ENCODE measurements at regions not wholly inside any gene's neighbourhood (a gene's known extent, or its start where the extent isn't known, plus 50 kb on each side); places are given as distances from the start of the nearest gene placed in this dataset.

DNA sequence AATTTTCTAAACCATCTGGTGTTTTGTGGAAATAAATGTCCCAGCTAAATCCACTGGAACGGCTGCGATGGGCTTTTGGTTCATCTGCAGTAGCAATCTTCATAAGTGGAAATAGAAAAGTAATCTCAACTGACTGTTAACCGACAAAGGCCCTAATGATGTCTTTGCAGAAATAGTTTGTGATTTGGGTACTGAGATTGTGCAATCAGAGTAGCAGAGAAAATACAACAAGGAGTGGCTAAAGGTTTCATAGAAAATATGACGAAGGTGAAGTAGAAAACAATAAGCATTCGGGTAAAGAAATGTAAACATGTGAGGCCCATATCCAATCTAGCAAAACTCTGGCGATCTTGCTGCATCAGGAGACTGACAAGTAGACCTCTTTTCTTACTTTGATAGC, 262.6 kb upstream of the MCTP2 start:
- Histone ChIP-seq H2BK20ac (ENCODE audit: low read depth, low read length) (no peak overlapping the region), H3K23ac (ENCODE audit: low read depth, low read length) (no peak overlapping the region), H3K9me3 (ENCODE audit: control insufficient read depth, insufficient read depth, low read length) (no peaks in the 10 kb centered on the region), H4K91ac (ENCODE audit: insufficient read depth, low read depth, low read length) (no peak overlapping the region), H4K20me1 (ENCODE audit: insufficient read depth, low read length) (no peaks in the 10 kb centered on the region), H4K8ac (ENCODE audit: low read depth in 2 of 2, low read length in 2 of 2) (no peak overlapping the region), H3K56ac (ENCODE audit: extremely low read depth, insufficient read depth, low read length) (no peak overlapping the region), H3K9ac (ENCODE audit: low read depth, low read length) (no peak overlapping the region), H3K4me3 (ENCODE audit: insufficient read depth, low read depth, low read length) (no peak overlapping the region), H3K27ac (ENCODE audit: insufficient read depth, low read length) (no peak overlapping the region), H3K4ac (ENCODE audit: low read depth, low read length) (no peak overlapping the region), H2BK5ac (ENCODE audit: low read depth, low read length, poor library complexity, severe bottlenecking) (no peak overlapping the region), H3K14ac (replicated peaks; ENCODE audit: low read depth, low read length) (no peak overlapping the region), H3K4me1 (ENCODE audit: control insufficient read depth, insufficient read depth, low read length) (no peaks in the 10 kb centered on the region), H2AK9ac (replicated peaks; ENCODE audit: low read depth, low read length, poor library complexity) (no peak overlapping the region), H3K79me1 (ENCODE audit: low read depth in 1 of 2, low read length in 2 of 2) (no peaks in the 10 kb centered on the region), H3K27me3 (ENCODE audit: control insufficient read depth, insufficient read depth, low read length) (no peaks in the 10 kb centered on the region), H2BK120ac (ENCODE audit: low read depth, low read length) (no peak overlapping the region), H3K18ac (ENCODE audit: low read depth, low read length) (no peak overlapping the region), H2BK15ac (ENCODE audit: low read depth, low read length) (no peak overlapping the region), H3K9me1 (ENCODE audit: insufficient read depth, low read length) (no peaks in the 10 kb centered on the region), H3K36me3 (ENCODE audit: control insufficient read depth, insufficient read depth, low read length) (no peaks in the 10 kb centered on the region), H2AFZ (replicated peaks; ENCODE audit: low read length, poor library complexity) (no peak overlapping the region), H3K4me2 (ENCODE audit: low read depth, low read length) (no peak overlapping the region), H2AK5ac (ENCODE audit: low read depth, low read length) (no peak overlapping the region), H4K5ac (ENCODE audit: low read depth, low read length) (no peak overlapping the region)
- no peak for ATAC-seq (ENCODE audit: low read depth)
- no CpG with 5 or more reads among the region's 6 CpGs for WGBS, 2 experiments (ENCODE audit: extremely low coverage in 2 of 2, insufficient read length in 1 of 2)
- dilution Hi-C loops (cut with HindIII; ENCODE audit: low sequenced_read_pairs, unreplicated experiment) (no loop called here), intact Hi-C loops (cut with micrococcal nuclease) (no loop called here), in situ Hi-C loops (cut with MboI; ENCODE audit: low sequenced_read_pairs) (no loop called here)
- POLR2A ChIA-PET (ENCODE audit: unreplicated experiment) = no interaction called here
- CTCF ChIA-PET = no interaction called here
- DNase-seq = no peak
- no TSS peak for BruUV-seq (replicated peaks)
- TF ChIP-seq MAZ (IDR thresholded peaks at IDR 0.05; ENCODE audit: borderline replicate concordance, low read depth, low read length) (no peak), CEBPB (IDR thresholded peaks at IDR 0.05; ENCODE audit: low read depth, low read length) (peak; percentile 65), RAD21 (IDR thresholded peaks at IDR 0.05; ENCODE audit: low read length) (no peak), NFE2L2 (IDR thresholded peaks at IDR 0.05; ENCODE audit: low read depth, low read length) (no peak), MXI1 (IDR thresholded peaks at IDR 0.05; ENCODE audit: borderline replicate concordance, low read depth, low read length) (no peak)
- TF ChIP-seq, protein P1, sequence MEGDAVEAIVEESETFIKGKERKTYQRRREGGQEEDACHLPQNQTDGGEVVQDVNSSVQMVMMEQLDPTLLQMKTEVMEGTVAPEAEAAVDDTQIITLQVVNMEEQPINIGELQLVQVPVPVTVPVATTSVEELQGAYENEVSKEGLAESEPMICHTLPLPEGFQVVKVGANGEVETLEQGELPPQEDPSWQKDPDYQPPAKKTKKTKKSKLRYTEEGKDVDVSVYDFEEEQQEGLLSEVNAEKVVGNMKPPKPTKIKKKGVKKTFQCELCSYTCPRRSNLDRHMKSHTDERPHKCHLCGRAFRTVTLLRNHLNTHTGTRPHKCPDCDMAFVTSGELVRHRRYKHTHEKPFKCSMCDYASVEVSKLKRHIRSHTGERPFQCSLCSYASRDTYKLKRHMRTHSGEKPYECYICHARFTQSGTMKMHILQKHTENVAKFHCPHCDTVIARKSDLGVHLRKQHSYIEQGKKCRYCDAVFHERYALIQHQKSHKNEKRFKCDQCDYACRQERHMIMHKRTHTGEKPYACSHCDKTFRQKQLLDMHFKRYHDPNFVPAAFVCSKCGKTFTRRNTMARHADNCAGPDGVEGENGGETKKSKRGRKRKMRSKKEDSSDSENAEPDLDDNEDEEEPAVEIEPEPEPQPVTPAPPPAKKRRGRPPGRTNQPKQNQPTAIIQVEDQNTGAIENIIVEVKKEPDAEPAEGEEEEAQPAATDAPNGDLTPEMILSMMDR (conservative IDR thresholded peaks at IDR 0.05; ENCODE audit: low read depth, low read length) = no peak
